Kidney tubule cell (primary cell): ENCODE measurements at regions not wholly inside any gene's neighbourhood (a gene's known extent, or its start where the extent isn't known, plus 50 kb on each side); places are given as distances from the start of the nearest gene placed in this dataset.
A peak's percentile ranks its signal among the peaks of the same experiment; 100 is the strongest.

ENCODE experiments used
- DNase-seq: peaks from one replicate; pipeline ENCODE4 v3.0.0-alpha.2; 2018; ENCODE audit warnings: low spot score

GRCh38 chr5:169354263-169354662 lies 53.3 kb upstream of the SLIT3 start:
- no peak for DNase-seq

- no peak for DNase-seq
Measured at GRCh38 chr5:169352901-169353300, 52.0 kb upstream of the SLIT3 start.

GRCh38 chr5:169351721-169352120 lies 50.8 kb upstream of the SLIT3 start:
- DNase-seq = no peak

- DNase-seq = peak; percentile 99
Measured at GRCh38 chr5:169350759-169351240, 49.9 kb upstream of the SLIT3 start.
